HG02970 (cell line): ENCODE measurements at regions not wholly inside any gene's neighbourhood (a gene's known extent, or its start where the extent isn't known, plus 50 kb on each side); places are given as distances from the start of the nearest gene placed in this dataset.

Experiments
- ATAC-seq: cut with Tn5 transposase; IDR thresholded peaks from one replicate; pipeline ENCODE4 v1.9.1; 2021; ENCODE audit warnings: mild to moderate bottlenecking, moderate library complexity, moderate number of reproducible peaks; ENCODE audit not compliant: unreplicated experiment, low FRiP score

GRCh38 chr13:47463002-47463401, 538.1 kb downstream of the SUCLA2 start:
- ATAC-seq, result no peak

GRCh38 chr13:47461816-47462215, 539.3 kb downstream of the SUCLA2 start:
- no peak for ATAC-seq

- no peak for ATAC-seq
These were observed 541.6 kb downstream of the SUCLA2 start for GRCh38 chr13:47459512-47459911.

- ATAC-seq, result no peak
These were observed 543.4 kb downstream of the SUCLA2 start for GRCh38 chr13:47457626-47458025.

- ATAC-seq, result no peak
These were observed 545.4 kb downstream of the SUCLA2 start for GRCh38 chr13:47455626-47456025.

- no peak for ATAC-seq
These were observed 546.1 kb downstream of the SUCLA2 start for GRCh38 chr13:47454986-47455385.

GRCh38 chr13:47437406-47437805, 540.6 kb upstream of the HTR2A start:
- ATAC-seq, result no peak

- ATAC-seq, result no peak
These were observed 536.7 kb upstream of the HTR2A start for GRCh38 chr13:47433461-47434005.

- no peak for ATAC-seq
These were observed 529.4 kb upstream of the HTR2A start for GRCh38 chr13:47426126-47426849.

- ATAC-seq, result no peak
These were observed 524.7 kb upstream of the HTR2A start for GRCh38 chr13:47421525-47421924.

- ATAC-seq, result no peak
These were observed 523.7 kb upstream of the HTR2A start for GRCh38 chr13:47420568-47420967.

GRCh38 chr13:47420020-47420419, 523.2 kb upstream of the HTR2A start:
- ATAC-seq, result no peak

GRCh38 chr13:47418206-47418920, 521.5 kb upstream of the HTR2A start:
- no peak for ATAC-seq

- ATAC-seq, result no peak
These were observed 520.6 kb upstream of the HTR2A start for GRCh38 chr13:47417485-47417884.

- no peak for ATAC-seq
These were observed 518.2 kb upstream of the HTR2A start for GRCh38 chr13:47415048-47415447.

GRCh38 chr13:47413526-47413925, 516.7 kb upstream of the HTR2A start:
- no peak for ATAC-seq

- no peak for ATAC-seq
These were observed 516.3 kb upstream of the HTR2A start for GRCh38 chr13:47413112-47413511.

- no peak for ATAC-seq
These were observed 512.9 kb upstream of the HTR2A start for GRCh38 chr13:47409778-47410177.

GRCh38 chr13:47408546-47409319, 511.9 kb upstream of the HTR2A start:
- ATAC-seq, result no peak

GRCh38 chr13:47407808-47408207, 511.0 kb upstream of the HTR2A start:
- no peak for ATAC-seq

GRCh38 chr13:47399599-47399998, 502.7 kb upstream of the HTR2A start:
- ATAC-seq, result no peak
